Thymus (tissue), 11 donors: ENCODE measurements at regions not wholly inside any gene's neighbourhood (a gene's known extent, or its start where the extent isn't known, plus 50 kb on each side); places are given as distances from the start of the nearest gene placed in this dataset.

Experiments
- DNase-seq, 9 donors: peaks; one replicate each; pipeline ENCODE4 v3.0.0-alpha.2; 2013; ENCODE audit warnings: low spot score in 9 of 9, low read depth in 6 of 9, missing footprints in 1 of 9
- H3K27ac ChIP-seq, 2 donors: one replicate each; pipeline ENCODE4 v1.5.1; 2013; ENCODE audit warnings: control low read depth in 1 of 2, low read depth in 1 of 2, low read length in 1 of 2, mild to moderate bottlenecking in 1 of 2, moderate library complexity in 1 of 2
- H3K27me3 ChIP-seq, 2 donors: one replicate each; pipeline ENCODE4 v1.5.1; 2013; ENCODE audit warnings: low read length in 1 of 2; ENCODE audit not compliant: control insufficient read depth in 2 of 2, insufficient read depth in 1 of 2
- H3K36me3 ChIP-seq, 2 donors: one replicate each; pipeline ENCODE4 v1.5.1; 2013; ENCODE audit warnings: low read length in 1 of 2, mild to moderate bottlenecking in 1 of 2, moderate library complexity in 1 of 2; ENCODE audit not compliant: control insufficient read depth in 2 of 2, insufficient read depth in 2 of 2
- H3K4me1 ChIP-seq, 2 donors: one replicate each; pipeline ENCODE4 v1.5.1; 2013; ENCODE audit warnings: low read length in 2 of 2; ENCODE audit not compliant: control insufficient read depth in 2 of 2, insufficient read depth in 2 of 2
- H3K4me3 ChIP-seq, 2 donors: one replicate each; pipeline ENCODE4 v1.5.1; 2013; ENCODE audit warnings: low read length in 2 of 2, control low read depth in 1 of 2, mild to moderate bottlenecking in 1 of 2
- H3K9me3 ChIP-seq, 2 donors: one replicate each; pipeline ENCODE4 v1.5.1; 2013; ENCODE audit warnings: low read length in 1 of 2, mild to moderate bottlenecking in 1 of 2; ENCODE audit not compliant: control insufficient read depth in 2 of 2, insufficient read depth in 1 of 2
- WGBS: extraction: QIAGEN DNeasy Blood & Tissue Kit; methylation state at CpG from one replicate; pipeline ENCODE4 v1.1.7; 2013; 5-methylcytosine and 5-hydroxymethylcytosine counted together
- donor health status: healthy.

DNA sequence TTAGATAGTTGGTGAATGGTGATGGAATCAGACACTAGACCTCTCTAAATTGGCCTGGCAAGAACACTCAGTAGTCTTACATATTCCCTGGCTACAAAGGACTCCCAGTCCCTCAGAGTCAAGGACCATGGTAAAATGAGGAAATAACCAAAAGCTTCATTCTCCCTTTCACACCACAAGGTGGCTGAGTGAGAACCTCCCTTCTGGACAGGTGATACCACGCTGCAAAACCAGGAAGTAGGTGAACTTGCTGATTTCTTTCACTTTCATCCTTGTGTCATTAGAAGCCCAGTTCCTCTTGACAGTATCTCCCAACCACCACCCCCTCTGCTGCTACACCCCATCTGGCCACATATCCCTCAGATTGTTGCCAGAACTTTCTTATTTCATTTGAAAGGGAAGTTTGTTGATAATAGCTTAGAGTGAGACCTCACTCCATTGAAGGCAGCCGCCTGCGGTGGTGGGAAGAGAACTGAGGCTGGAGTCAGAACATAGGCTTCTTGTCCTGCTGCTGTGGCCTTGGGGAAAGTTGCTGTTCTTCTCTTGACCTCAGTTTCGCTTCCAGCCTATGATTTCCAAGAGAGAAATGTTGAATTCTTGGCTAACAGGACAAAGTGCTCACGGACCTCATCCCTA is 290.6 kb upstream of the CCL2 start:
- H3K36me3 ChIP-seq: no peaks in the 10 kb centered on the region
- peaks cover 13 to 14% of the 10 kb centered on the region in 2 donors for H3K4me1 ChIP-seq
- DNase-seq: peak in 3 of 9 donors; percentile 2 to 38 (median 8)
- H3K4me3 ChIP-seq: no peak overlapping the region
- no peaks in the 10 kb centered on the region for H3K9me3 ChIP-seq
- no peaks in the 10 kb centered on the region for H3K27me3 ChIP-seq
- H3K27ac ChIP-seq: no peak overlapping the region
- 55% methylated on average over 5 of the region's 5 CpGs for WGBS

DNA sequence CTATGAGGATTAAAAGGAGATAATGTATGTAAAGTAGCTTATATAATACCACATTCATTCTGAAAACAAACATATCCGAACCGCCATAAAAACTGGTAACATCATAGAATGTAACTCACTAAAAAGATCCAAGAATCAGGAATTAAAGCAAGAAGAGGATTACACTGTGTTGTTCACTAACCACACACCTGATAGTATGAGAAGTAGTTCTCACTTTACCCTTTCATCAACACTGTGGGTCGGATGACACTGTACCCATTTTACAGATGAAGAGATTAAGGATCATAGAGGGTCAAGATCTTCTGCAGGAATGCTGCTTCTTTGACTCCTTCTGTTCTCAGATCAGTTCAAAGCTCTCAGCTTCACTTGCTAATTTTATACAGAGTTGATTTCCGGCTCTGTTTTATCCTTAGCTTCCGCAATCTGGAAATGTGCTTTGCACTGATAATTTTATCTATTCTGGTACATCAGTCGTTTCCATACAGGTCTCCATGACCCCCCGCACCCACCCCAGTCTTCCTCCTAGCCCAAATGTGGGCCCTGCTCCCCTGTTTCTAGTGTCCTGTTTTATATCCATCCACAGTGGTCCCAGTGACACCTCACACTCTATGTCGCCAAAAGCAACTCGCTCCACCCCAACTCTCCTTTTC is 288.6 kb upstream of the CCL2 start:
- peaks cover 13 to 14% of the 10 kb centered on the region in 2 donors for H3K4me1 ChIP-seq
- no peaks in the 10 kb centered on the region for H3K27me3 ChIP-seq
- WGBS: 88% methylated on average over 9 of the region's 9 CpGs
- H3K4me3 ChIP-seq: no peak overlapping the region
- no peak for DNase-seq
- H3K9me3 ChIP-seq: no peaks in the 10 kb centered on the region
- H3K36me3 ChIP-seq: no peaks in the 10 kb centered on the region
- no peak overlapping the region for H3K27ac ChIP-seq

DNA sequence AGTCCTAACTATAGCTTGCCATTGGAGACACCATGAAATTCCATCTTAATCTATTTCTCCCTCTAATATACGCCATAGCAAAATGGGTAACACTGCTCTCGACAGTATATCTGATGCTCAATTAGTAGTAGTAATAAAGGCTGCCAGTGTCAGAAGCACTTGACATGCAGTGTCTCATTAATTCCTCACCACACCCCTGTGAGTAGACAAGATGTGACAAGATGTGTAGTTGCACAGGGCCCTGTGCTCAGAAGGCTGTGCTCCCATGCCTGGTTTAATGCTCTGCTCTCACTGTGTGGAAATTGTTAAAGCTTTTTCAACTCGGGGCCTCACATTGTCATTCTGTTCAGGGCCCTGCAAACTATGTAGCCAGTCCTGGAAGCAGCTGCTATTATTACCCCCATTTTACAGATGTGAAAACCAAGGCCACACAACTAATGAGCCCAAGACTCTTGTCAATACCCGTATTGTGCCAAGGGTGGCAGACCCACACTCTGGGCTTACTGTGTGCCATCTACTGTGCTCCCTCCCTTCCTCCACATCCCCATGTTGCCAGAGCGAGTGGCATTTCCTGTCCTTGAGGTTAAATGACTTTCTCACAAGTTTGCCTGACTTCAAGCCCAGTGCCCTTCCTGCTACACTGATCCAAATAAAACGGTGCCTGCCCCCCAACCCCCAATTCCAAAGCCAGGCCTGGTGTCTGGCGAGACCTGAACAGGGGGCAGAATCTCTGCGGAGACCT is 287.3 kb upstream of the CCL2 start:
- 39% methylated on average over 8 of the region's 8 CpGs for whole genome bisulfite sequencing
- no peak overlapping the region for H3K4me3 ChIP-seq
- DNase-seq: peak in 1 of 9 donors; percentile 24
- peaks cover 13 to 14% of the 10 kb centered on the region in 2 donors for H3K4me1 ChIP-seq
- H3K27me3 ChIP-seq: no peaks in the 10 kb centered on the region
- no peaks in the 10 kb centered on the region for H3K9me3 ChIP-seq
- no peaks in the 10 kb centered on the region for H3K36me3 ChIP-seq
- H3K27ac ChIP-seq: no peak overlapping the region

DNA sequence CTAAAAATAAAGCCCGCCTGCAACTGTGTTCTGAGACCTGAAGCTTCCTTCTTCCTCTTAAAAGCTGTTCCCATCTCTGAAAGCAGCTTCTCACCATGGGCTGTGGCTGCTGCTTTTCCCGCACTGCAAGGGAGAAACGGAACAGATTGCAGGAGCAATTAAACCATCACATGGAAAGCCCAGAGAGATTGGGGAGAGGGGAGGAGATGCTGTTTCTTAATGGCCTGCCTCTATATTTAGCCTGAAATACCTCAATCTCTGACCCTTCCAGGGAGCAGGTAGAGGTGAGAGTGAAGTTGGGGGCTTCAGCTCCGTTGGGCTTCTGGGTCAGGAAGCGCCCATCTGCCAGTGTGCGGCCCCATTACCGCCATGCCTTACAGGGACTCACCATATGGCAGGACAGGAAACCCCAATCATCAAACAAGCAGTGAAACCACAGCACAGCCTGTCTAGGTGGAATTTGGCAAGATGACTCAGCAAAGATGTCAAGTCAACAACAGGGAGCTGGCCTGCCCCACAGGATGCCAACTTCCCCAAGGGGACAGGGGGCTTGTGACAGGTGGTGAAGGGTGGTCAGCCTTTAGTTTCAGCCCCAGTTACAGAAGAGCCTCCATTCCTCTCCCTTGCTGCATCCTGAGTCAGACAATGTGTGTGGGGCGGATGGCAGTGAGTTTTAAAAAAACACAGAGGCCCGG is 286.6 kb upstream of the CCL2 start:
- no peak overlapping the region for H3K27ac ChIP-seq

DNA sequence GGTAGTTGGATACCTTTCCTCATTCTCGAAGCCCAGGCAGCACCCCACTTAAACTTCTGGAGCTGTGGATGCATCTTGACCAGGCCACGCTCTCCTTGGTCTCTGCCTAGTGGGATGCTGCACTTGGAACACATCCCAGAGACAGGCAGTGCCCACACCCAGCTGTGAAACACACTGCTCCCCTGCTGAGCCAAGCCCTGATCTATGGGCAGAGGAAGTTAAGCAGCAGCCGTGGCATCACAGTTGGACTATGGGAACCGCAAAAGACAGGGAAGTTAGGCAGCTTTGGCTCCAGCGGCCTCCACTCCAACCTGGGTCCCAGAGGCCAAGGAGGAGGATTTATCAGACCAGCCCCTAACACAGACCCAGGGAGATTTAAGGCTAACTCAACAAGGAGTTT is 284.8 kb upstream of the CCL2 start:
- H3K27ac ChIP-seq: no peak overlapping the region
- H3K4me3 ChIP-seq: no peak overlapping the region
- no peaks in the 10 kb centered on the region for H3K36me3 ChIP-seq
- WGBS: 46% methylated on average over 5 of the region's 5 CpGs
- H3K4me1 ChIP-seq: peaks cover 13 to 14% of the 10 kb centered on the region in 2 donors
- no peaks in the 10 kb centered on the region for H3K27me3 ChIP-seq
- no peak for DNase-seq
- H3K9me3 ChIP-seq: no peaks in the 10 kb centered on the region

More for the DNA sequence above, 286.6 kb upstream of the CCL2 start:
- WGBS: 5% methylated on average over 9 of the region's 9 CpGs
- H3K4me3 ChIP-seq: no peak overlapping the region
- no peaks in the 10 kb centered on the region for H3K9me3 ChIP-seq
- H3K36me3 ChIP-seq: no peaks in the 10 kb centered on the region
- peaks cover 13 to 14% of the 10 kb centered on the region in 2 donors for H3K4me1 ChIP-seq
- H3K27me3 ChIP-seq: no peaks in the 10 kb centered on the region
- DNase-seq: peak in 6 of 9 donors; percentile 4 to 64 (median 14)

DNA sequence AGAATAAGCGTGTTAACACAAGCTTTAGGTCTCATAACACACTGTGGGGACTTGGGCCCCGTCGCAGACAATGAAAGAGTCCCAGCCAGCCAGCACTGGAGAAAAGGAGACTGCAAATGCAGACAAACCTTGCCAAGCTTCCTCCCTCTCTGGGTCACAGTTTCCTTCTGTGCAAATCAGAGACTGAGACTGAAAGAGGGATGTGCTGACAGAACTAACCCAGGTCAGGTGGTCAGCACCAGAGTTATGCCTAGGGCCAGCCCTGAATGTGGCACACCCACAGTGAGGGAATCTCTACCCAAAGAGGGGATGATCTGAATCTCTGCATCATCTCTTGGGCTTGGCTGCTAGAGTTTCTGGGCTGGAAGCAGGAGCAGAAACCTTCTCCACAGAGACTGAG is 282.3 kb upstream of the CCL2 start:
- no peak overlapping the region for H3K27ac ChIP-seq
- no peak overlapping the region for H3K4me3 ChIP-seq
- peaks cover 12 to 13% of the 10 kb centered on the region in 2 donors for H3K4me1 ChIP-seq
- 91% methylated on average over 3 of the region's 3 CpGs for WGBS
- no peaks in the 10 kb centered on the region for H3K36me3 ChIP-seq
- H3K9me3 ChIP-seq: no peaks in the 10 kb centered on the region
- no peaks in the 10 kb centered on the region for H3K27me3 ChIP-seq
- DNase-seq: peak in 1 of 9 donors; percentile 2

DNA sequence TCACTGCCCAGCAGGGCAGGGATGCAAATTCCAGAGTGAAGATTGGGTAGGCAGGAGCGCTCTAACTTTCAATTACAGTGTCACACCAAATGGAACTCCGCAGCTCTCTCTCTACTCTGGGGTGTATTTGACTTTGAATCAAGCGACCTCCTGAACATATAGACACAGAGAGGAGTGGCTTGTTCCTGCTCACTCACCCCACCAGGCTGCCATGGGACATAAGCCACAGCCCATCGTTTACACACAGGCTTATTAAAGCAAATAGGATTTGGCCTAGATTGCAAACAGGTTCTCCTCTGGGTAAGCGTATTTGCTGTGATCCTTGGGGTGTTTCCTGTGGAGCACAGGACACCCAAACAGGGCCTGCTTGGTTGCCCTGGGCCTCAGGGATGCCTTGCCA is 281.6 kb upstream of the CCL2 start:
- H3K27me3 ChIP-seq: no peaks in the 10 kb centered on the region
- H3K4me3 ChIP-seq: no peak overlapping the region
- no peaks in the 10 kb centered on the region for H3K9me3 ChIP-seq
- peaks cover 5 to 6% of the 10 kb centered on the region in 2 donors for H3K4me1 ChIP-seq
- H3K36me3 ChIP-seq: no peaks in the 10 kb centered on the region
- H3K27ac ChIP-seq: no peak overlapping the region
- WGBS: 86% methylated on average over 5 of the region's 5 CpGs
- DNase-seq: no peak

DNA sequence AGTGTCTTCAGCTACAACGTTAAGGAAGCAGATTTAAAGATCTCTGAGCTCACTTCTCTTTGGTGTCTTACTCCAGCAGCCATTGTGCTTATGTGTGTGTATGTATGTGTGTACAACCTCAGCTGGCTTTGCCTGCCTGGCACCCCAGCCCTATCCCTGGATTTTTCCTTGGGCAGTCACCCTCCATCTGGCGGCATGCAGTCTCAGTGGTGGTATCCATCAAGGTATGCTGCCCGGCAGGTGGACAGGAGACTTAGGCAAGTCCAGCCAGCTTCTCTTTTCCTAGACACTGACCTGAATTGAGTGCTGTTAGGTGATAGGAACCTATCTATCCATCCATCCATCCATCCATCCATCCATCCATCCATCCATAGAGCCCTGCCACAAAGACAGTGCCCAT is 280.8 kb upstream of the CCL2 start:
- H3K4me3 ChIP-seq: no peak overlapping the region
- no peaks in the 10 kb centered on the region for H3K9me3 ChIP-seq
- H3K27ac ChIP-seq: no peak overlapping the region
- no peak for DNase-seq
- no peaks in the 10 kb centered on the region for H3K36me3 ChIP-seq
- H3K4me1 ChIP-seq: no peaks in the 10 kb centered on the region
- 96% methylated on average over 3 of the region's 3 CpGs for WGBS
- no peaks in the 10 kb centered on the region for H3K27me3 ChIP-seq

DNA sequence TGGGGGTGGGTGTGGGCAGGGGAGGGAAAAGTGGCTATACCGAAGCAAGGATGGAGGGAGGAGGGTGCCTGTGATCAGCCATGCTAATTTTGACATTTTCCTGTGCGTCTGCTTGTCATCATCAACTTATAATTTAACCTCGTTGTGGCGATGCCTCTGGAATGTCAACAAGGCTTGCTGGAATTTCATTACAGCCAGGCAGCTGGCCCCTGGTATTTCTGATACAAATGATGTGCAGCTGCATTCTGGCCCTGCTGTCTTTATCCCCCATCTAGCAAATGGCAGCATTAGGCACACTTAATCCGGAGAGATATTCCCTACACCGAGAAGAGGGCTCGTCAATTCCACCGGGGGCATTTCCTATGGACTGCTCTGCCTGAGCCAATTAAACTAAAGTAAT is 278.3 kb upstream of the CCL2 start:
- WGBS: 92% methylated on average over 8 of the region's 8 CpGs
- H3K9me3 ChIP-seq: no peaks in the 10 kb centered on the region
- no peaks in the 10 kb centered on the region for H3K4me1 ChIP-seq
- DNase-seq: no peak
- H3K4me3 ChIP-seq: no peak overlapping the region
- no peaks in the 10 kb centered on the region for H3K36me3 ChIP-seq
- H3K27ac ChIP-seq: no peak overlapping the region
- no peaks in the 10 kb centered on the region for H3K27me3 ChIP-seq
